GM12891 (cell line): ENCODE measurements at regions not wholly inside any gene's neighbourhood (a gene's known extent, or its start where the extent isn't known, plus 50 kb on each side); places are given as distances from the start of the nearest gene placed in this dataset.

Experiments
- POLR2A ChIP-seq: IDR thresholded peaks from 2 replicates; pipeline ENCODE4 v1.6.1; 2011; ENCODE audit warnings: low read depth, low read length, control low read depth
- POLR2AphosphoS5 ChIP-seq: IDR thresholded peaks from 2 replicates; pipeline ENCODE4 v1.6.1; 2011; ENCODE audit warnings: low read depth, low read length, control low read depth
- SPI1 ChIP-seq: IDR thresholded peaks from 2 replicates; pipeline ENCODE4 v1.6.1; 2011; ENCODE audit warnings: low read depth, low read length, control low read depth
- TAF1 ChIP-seq: IDR thresholded peaks from 2 replicates; pipeline ENCODE4 v1.6.1; 2011; ENCODE audit warnings: low read depth, low read length, control low read depth

DNA sequence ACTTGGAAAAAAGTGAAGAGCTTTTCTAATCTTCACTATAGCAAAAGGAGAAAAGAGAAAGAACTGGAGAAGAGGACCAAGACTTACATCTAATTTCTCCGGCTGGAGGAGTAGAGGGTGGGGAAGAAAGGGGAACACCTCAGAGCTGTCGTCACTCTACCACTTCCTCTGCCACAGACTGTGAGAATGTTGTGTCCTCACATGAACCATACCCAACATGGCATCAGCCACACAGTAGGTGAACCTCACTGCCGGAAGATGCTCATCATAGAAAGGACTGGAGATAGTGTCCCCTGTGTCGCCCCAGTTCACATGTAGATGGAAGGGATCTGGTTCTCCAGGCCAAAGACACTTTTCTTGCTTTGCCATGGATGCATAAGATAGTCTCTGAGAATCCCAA, 604.4 kb upstream of the NOX3 start:
- TF ChIP-seq POLR2AphosphoS5 (no peak), POLR2A (no peak), TAF1 (no peak), SPI1 (no peak)
